Prostate gland (tissue), 2 donors: ENCODE measurements at regions not wholly inside any gene's neighbourhood (a gene's known extent, or its start where the extent isn't known, plus 50 kb on each side); places are given as distances from the start of the nearest gene placed in this dataset.

Experiments
- POLR2A ChIP-seq: fragments of 450-650 bp; IDR thresholded peaks from one replicate; pipeline ENCODE4 v1.6.1; 2016; ENCODE audit warnings: antibody characterized with exemption, mild to moderate bottlenecking
- TF ChIP-seq, protein P1 (sequence below), 4 experiments: fragments of 200-600 bp in 2 of 4; fragments of 450-650 bp in 2 of 4; sonication (generic) in 2 of 4; IDR thresholded peaks; 1 replicate in 3 of 4; 2 replicates in 1 of 4; pipeline ENCODE4 v1.5.1; 2016 to 2019; ENCODE audit warnings: antibody characterized with exemption in 4 of 4, mild to moderate bottlenecking in 2 of 4, moderate library complexity in 2 of 4

DNA sequence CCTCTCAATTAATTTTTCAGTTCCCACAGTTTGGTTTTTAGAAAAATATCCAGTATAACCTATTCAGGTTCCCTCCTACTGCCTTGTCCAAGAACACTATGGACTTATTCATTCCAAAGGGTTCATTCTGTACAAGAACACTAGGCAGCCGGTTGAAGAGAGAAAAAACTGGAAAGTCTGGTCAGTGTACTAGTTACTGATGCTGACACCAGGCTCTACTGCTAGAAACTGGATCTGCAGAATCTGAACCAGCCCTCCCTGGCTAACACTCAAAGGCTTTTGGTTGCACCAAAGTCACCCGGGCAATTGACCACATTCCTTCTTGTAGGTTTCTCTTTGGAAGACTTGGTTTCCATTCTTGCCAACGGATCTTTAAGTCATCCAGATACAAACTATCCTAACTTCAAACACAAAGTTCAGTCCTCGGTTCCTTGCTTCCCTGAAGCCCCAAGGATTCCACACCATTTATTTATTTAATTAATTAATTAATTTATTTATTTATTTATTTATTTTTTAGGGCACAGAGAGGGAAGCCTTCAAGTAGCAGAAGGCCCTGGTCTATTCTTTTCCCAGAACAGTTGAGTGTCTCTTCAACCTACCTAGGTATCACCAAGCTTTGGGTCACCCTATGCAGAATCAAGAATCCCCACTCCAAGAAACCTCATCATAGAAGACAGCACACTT is 268.1 kb downstream of the ADGB start:
- no peak for TF ChIP-seq POLR2A
- TF ChIP-seq, protein P1, sequence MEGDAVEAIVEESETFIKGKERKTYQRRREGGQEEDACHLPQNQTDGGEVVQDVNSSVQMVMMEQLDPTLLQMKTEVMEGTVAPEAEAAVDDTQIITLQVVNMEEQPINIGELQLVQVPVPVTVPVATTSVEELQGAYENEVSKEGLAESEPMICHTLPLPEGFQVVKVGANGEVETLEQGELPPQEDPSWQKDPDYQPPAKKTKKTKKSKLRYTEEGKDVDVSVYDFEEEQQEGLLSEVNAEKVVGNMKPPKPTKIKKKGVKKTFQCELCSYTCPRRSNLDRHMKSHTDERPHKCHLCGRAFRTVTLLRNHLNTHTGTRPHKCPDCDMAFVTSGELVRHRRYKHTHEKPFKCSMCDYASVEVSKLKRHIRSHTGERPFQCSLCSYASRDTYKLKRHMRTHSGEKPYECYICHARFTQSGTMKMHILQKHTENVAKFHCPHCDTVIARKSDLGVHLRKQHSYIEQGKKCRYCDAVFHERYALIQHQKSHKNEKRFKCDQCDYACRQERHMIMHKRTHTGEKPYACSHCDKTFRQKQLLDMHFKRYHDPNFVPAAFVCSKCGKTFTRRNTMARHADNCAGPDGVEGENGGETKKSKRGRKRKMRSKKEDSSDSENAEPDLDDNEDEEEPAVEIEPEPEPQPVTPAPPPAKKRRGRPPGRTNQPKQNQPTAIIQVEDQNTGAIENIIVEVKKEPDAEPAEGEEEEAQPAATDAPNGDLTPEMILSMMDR (IDR thresholded peaks at IDR 0.05) = no peak
